ENCODE measurements at regions not wholly inside any gene's neighbourhood (a gene's known extent, or its start where the extent isn't known, plus 50 kb on each side); places are given as distances from the start of the nearest gene placed in this dataset.
"Not testable (repeated sequence)": the region's sequence is repeated elsewhere in the genome, so short reads cannot be mapped to it uniquely, and the experiment has no call there.

DNA sequence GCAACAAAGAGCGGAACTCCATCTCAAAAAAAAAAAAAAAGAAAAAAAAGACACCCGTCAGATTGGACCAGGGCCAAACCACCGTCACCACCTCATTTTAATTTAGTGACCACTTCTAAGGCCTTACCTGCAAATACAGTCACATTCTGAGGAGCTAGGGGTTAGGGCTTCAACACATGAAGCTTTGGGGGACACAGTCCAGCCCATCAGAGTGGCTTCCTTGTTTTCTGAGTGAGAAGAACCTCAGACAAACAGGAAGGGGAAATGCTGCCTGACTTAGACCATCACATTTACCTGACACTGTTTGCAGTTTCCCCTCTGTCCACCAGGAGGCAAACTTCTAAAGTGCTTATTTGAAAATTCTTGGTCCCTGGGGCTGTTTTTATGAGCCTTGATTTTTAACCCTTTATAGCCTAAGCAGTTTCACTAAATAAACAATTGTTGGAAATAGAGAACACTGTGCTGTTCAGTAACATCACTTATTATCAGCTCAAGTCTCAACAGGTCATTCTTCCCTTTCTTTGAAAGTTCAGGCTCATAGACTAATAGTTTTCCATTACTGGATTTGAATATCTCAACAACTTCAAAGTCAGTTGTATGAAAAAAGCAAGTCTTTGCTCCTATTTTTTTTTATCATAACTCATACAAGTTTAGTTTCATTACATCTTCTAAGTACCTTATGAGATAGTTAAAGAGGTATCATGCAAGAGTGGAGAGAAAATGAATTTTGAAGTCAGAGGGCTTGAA is 74.9 kb upstream of the WASF3 start:
- peak; percentile 89 for FAIRE-seq
- peak; percentile 44 for DNase-seq (ENCODE audit: extremely low spot score, insufficient read length, low read depth)

DNA sequence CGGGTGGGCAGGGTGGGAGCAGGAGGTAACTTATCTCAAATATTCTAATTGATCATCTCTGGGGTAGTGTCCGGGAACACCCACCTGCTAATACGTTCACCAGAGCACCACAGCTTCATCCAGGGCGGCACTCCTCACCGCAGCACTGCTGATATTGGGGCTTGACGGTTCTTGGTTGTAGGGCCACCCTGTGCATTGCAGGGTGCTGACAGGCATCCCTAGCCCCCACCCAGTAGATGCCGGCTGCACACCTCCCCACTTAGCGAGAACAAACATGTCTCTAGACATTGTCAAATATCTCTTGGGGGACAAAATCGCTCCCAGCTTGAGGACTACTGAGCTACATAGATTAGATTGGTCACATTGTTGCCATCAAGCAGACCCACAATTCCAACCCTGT is 73.9 kb upstream of the WASF3 start:
- DNase-seq (ENCODE audit: extremely low spot score, insufficient read length, low read depth) (no peak), FAIRE-seq (no peak)

DNA sequence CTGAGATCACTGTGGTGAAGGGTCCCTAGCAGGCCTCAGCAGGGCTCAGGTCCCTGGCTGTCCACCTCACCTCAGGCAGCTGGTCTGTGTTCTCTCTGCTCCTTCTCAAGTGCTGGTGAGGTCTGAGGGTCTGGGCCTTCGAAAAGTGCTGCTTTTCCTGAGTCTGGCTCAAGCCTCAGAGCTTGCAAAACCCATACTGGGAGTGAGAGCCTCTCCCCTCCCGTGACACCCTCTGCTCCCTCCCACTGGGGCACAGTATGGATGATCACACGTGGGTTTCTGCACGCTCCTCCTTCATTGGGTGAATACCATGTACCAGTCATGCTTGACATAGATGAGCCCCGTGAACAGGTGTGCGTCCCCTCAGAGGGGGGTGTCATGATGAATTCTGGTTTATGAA is 73.3 kb upstream of the WASF3 start:
- FAIRE-seq = no peak
- DNase-seq (ENCODE audit: extremely low spot score, insufficient read length, low read depth) = no peak

DNA sequence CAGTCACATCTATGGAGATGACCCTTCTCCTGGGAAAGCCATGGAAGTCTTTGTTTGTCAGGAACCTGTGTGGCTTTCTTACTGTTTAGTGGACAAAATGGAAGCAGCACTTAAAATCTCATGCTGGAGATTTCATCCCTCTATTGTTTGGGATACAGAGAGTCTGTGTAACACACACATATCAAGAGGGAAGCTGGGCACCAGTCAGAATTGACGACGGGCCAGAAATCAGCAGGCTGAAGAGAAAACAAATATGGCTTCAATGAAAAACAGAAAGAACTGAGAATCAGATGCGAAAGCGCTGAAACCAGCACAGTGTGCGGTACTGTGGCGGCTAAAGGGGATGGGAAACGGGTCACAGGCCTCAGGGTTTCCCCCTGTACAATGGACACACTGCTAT is 72.2 kb upstream of the WASF3 start:
- FAIRE-seq (no peak), DNase-seq (ENCODE audit: extremely low spot score, insufficient read length, low read depth) (no peak)

DNA sequence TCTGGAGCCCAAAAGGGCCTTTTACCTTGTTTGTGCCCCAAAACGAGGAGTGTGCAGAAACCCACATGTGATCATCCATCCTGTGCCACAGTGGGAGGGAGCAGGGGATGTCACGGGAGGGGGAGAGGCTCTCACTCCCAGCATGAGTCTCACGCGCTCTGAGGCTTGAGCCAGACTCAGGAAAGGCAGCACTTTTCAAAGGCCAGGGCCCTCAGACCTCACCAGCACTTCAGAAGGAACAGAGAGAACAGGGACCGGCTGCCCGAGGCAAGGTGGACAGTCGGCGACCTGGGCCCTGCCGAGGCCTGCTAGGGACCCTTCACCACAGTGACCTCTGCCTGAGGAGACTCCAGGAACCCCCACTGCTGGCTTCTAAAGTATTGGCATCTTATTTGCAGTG is 71.7 kb upstream of the WASF3 start:
- DNase-seq (ENCODE audit: extremely low spot score, insufficient read length, low read depth) (no peak), FAIRE-seq (no peak)

DNA sequence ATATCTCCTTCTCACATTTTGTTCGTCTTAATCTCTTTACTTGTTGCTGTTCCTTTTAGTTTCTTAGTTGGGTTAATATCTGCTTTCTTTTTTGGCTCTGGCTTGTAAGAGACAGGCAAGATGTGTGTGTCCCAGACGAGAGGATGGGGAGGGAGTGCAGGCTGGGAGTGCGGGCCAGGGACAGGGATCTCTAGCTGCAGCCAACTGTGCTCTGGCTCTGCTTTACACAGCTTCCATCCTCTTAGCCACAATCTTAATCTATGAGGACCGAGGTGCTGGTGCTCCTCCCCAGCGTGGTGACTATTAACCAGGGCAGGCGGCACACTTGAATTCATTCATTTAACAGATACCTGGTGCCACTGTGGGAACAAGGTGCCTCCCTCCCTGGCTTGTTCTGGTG is 70.9 kb upstream of the WASF3 start:
- no peak for FAIRE-seq

DNA sequence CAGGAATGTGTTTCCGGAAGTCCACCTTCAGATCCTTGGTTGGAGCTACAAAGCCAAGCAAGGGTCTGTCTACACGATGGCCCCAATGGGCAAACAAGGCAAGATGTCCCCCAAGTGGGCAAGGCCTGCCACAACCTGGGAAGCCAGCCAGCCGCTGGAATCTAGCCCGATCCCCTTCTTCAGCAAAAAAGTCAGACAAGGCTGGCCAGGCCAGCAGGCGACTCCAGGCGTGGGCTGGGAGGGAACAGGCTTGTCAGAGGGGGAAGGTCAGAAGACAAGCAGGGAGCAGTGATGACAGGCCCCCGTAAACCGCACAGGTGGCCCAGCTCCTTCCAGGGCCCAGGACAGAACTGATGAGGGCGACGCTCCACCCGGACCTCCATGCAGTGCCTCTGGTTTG is 69.7 kb upstream of the WASF3 start:
- FAIRE-seq = no peak

More for the DNA sequence above, 70.9 kb upstream of the WASF3 start:
- DNase-seq (ENCODE audit: extremely low spot score, insufficient read length, low read depth) = no peak

DNA sequence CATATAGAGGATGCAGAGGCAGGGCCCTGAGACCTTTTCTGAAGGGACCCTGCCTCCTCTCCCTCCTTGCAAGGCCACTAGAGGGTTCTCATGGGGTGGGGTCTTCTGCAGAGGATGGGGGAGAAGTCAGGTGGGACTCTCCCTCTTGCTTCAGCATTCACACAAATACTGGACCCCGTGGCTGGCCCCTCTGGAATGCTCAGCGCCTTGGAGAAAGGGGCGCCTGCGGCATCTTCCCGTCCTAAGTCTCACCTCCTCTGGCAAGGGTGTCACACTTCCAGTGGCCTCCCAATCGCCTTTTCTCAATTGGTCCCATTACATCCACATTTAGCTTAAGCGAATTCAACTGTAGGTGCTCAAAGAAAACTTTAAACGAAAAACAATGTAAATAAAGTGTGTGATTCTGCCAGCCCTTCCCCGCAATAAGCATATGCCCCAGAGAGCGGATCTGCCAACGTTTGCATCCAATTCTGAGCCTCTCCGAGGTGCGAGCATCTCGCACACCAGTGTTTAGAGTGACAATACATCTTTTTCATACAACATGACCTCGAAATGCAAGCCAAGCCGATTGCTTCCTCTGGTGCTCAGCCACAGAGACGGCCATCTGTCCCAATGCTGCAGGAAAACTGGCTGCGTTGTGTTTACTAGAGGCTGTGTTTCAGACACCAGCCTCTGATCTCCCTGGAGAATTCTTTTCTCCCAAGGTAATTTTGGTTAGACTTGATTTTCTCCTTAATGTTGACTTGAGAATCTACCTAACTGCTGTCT is 69.1 kb upstream of the WASF3 start:
- DNase-seq (ENCODE audit: extremely low spot score, insufficient read length, low read depth) = no peak
- no peak for FAIRE-seq

More for the DNA sequence above, 69.7 kb upstream of the WASF3 start:
- no peak for DNase-seq (ENCODE audit: extremely low spot score, insufficient read length, low read depth)

DNA sequence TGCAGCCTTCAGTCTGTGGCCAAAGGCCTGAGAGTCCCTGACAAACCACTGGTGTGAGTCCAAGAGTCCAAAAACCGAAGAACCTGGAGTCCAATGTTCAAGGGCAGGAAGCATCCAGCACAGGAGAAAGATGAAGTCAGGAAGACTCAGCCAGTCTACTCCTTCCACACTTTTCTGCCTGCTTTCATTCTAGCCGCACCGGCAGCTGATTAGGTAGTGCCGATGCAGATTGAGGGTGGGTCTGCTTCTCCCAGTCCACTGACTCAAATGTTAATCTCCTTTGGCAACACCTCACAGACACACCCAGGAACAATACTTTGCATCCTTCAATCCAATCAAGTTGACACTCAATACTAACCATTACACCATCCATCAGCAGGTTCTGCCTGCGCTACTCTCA is 65.2 kb upstream of the WASF3 start:
- not testable (repeated sequence) for FAIRE-seq; DNase-seq (ENCODE audit: extremely low spot score, insufficient read length, low read depth)

DNA sequence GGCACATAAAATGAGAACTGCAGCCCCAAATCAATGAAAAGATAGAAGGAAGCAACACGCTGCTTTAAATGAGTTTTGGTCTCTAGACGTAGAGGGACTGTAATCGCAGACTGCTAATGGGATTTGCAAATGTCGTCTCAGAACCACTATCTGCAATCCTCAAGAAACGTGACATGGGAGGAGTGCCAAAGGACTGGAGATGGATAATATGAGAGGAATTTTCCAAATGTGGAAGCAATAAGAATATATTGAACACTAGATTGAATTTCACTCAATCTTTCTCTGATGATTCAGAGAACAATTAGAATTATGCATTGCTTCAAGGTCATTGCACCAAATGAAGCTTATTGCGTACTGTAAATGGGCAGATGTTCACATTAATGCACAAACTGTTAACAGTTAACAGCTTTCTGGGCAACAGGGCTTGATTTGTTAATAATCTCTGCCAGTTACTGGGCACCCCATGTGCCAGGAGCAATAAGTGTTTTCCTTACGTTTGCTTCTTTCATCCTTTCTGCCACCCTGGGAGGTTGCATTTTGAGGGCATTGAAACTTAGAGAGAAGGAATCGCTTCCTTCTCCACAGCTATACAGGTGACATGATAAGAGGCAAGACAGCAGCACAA is 62.8 kb upstream of the WASF3 start:
- FAIRE-seq (no peak), DNase-seq (ENCODE audit: extremely low spot score, insufficient read length, low read depth) (no peak)

DNA sequence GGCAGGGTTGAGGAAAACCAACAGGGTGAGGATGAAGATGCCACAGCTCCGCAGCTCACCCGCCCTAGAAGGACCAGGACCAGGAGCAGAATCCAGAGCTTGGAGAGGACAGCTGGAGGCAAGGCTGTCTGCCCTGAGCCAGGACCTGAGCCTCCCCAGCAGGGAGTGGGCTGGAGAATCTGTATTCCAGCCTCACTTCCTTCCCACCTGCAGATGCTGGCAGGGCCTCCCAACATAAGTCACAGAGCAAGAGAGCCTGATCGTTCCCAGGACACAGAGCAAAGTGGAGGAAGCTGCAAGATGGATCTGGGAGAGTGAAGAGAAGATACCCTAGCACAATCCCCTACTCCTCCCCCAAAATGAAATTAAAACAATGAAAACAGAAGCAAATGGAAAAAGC is 61.7 kb upstream of the WASF3 start:
- FAIRE-seq = no peak
- no peak for DNase-seq (ENCODE audit: extremely low spot score, insufficient read length, low read depth)

DNA sequence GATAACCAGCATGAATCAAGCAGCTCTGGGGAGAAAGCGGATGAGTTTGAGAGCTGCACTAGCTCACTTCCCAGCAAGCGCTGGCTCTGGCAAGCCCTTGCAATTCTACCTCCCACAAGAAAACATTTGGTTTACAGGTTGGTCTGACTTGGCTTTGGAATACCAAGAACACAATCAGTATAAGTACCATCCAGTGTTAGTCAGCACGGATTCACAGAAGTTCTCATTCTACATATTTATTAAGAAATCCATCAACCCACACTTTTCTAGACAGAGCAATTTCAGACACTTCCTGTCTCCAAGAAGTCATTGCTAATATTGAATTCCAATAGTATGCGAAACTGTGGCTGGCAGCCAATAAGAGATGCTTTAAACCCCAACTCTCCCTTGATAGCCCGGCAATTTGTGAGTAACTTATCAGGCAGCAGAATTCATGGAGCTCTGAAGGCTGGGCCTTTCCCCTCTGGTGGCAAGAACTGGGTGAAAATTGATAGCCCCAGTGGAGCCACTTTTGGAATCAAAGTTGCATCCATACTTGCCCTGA is 59.4 kb upstream of the WASF3 start:
- FAIRE-seq = no peak
- no peak for DNase-seq (ENCODE audit: extremely low spot score, insufficient read length, low read depth)

DNA sequence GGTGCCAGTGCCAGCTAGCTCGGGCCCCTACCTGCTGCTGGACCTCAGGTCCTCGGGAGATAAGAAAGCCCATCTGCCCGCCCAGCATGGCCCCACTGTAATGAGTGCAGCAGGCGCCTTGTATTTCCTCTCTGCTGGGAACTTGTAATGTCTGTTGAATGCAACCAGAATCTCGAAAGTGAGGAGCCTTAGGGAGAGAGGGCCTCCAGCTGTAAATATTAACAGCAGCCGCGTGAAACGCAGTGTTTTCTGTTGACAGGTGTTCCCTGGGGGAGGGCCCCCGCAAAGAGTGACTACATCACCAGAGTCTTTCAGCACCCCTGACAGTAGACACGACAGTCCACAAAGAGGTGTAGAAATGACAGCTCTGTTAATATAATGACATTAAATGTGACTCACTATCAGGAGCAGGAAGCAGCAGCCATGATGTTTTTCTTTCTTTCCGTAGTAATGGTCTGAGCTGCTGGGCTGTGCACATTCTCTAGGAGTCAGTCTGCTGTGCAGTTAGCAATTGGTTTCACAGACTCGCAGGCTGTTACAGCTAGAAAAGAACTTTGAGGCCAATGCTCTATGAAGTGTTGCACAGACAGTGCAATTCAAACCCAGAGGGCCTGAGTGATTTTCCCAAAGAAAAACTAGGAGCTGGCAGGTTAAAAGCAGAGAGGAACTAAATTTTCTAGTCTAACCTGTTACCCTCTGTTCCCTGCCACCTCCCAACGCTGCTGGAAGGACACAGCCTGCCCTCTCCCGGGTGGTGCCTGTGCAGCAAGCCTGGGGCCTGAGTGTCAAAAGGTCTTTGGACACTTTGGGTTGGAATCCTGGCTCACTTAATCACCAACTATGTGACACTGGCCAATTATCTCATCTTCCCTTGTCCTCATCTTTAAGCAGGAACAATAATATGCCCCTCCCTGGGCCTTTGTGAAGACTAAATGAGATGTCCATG is 58.6 kb upstream of the WASF3 start:
- no peak for FAIRE-seq
- no peak for DNase-seq (ENCODE audit: extremely low spot score, insufficient read length, low read depth)

DNA sequence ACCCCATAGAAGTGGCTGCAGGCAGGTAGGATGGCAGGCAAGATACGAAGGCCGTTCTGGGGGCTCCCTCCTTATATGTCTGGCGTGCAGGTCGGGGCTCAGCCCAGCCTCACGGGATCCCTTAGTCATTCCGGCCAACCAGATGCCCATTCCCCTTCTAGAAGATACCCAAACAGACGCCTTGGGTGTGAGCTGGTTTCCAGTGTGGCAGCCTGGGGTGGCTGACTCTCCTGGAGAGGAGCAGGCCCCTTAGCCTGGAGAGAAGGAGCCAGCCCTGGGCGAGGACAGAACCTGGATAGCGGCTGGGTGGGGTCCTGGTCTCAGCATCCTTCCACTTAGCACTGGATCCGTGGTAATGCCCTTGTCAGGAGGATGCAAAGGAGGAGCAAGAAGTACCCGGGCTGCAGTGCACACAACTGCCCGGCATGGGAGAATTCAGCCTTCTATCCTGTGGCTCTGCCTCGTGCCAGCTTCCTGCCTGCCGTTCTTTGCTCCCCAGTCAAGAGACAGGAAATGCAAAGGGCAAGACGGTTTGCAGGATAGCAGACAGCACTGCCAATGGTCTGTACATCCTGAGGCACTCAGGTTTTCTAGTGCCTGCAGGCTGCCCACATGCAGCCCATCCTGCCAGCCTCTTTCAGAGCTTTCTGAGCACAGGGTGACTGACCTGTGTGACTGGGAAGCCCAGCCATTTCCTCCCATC is 56.7 kb upstream of the WASF3 start:
- no peak for FAIRE-seq
- no peak for DNase-seq (ENCODE audit: extremely low spot score, insufficient read length, low read depth)

DNA sequence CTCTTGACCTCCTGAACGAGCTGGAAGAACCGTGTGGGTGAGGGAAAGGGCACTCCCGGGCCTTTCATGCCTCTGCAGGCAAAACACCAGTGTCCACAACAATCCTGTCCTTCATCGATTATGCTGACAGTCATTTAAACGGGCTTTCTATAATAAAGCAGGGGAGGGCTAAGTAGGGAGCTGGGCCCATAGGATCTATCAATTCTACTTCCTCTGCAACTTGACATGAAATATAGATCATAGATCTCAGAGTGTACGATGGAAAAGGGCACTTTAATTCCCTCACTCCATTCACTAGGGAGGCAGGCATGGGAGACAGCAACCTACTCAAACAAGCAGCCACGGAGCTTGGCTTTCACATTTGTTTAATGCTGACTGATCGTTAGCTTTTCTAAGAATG is 55.8 kb upstream of the WASF3 start:
- DNase-seq (ENCODE audit: extremely low spot score, insufficient read length, low read depth) = no peak
- no peak for FAIRE-seq

DNA sequence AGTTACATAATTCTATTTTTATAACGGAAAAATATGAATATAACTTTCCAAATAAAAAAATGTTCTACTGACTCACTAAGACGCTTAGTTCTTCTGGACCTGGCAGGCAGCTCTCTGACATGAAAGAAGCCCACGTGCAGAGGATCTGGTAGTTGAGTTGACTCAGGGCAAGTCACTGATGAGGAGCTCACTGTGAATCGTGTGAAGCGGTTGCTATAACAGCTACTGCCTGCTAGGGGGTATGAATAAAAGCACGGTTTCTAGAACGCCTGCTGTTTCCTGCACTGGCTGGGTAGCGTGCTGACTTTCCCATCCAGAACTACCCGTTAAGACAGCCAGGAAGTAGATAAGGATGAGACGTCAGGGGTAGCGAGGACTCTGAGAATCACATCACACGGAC is 54.7 kb upstream of the WASF3 start:
- DNase-seq (ENCODE audit: extremely low spot score, insufficient read length, low read depth) (no peak), FAIRE-seq (no peak)

DNA sequence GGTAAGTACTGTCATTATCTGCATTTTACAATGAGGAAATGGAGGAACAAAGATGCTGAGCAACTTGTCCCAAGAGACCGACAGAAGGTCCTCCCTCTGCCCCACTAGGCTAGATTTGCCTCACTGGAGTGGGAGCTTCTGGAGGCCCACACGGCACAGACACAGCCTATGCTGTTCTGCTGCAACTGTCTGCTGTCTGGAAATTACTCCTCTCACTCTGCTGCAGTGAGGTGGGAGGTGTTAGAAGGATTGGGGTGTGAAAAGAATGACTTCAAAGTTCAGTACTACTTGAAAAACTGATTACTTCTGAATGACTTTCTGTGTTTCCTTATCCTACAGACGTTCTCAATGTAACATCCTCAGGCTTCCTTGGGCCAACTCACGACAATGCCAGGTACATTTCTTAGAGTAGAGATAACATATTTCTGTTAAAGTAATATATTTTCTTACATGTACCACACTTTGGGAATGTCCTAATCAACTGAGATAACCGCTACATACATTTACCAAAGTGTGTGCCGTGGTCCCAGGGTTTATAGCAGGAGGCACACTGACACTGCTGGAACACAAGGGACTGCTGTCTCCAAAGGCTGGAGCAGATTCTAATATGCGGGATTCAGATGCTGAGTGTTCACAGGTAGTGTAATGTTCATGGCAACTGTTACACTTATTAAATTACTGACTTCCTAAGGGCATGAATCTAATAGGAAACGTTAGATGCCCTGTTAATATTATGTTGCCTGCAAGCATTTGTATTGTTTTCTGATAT is 53.5 kb upstream of the WASF3 start:
- FAIRE-seq = no peak
- no peak for DNase-seq (ENCODE audit: extremely low spot score, insufficient read length, low read depth)
